Urinary bladder (tissue), 3 donors: ENCODE measurements at regions not wholly inside any gene's neighbourhood (a gene's known extent, or its start where the extent isn't known, plus 50 kb on each side); places are given as distances from the start of the nearest gene placed in this dataset.

Experiments
- DNase-seq: peaks from one replicate; pipeline ENCODE4 v3.0.0-alpha.2; 2015; ENCODE audit errors: extremely low spot score
- H3K27ac ChIP-seq: one replicate; pipeline ENCODE4 v1.5.1; 2013; ENCODE audit warnings: low read depth, mild to moderate bottlenecking, moderate library complexity
- H3K36me3 ChIP-seq: one replicate; pipeline ENCODE4 v1.6.1; 2013; ENCODE audit warnings: mild to moderate bottlenecking, moderate library complexity; ENCODE audit not compliant: insufficient read depth
- H3K4me1 ChIP-seq: one replicate; pipeline ENCODE4 v1.6.1; 2013; ENCODE audit warnings: mild to moderate bottlenecking, moderate library complexity; ENCODE audit not compliant: insufficient read depth
- H3K4me3 ChIP-seq: one replicate; pipeline ENCODE4 v1.5.1; 2013; ENCODE audit warnings: low read depth, low read length
- WGBS: extraction: QIAGEN DNeasy Blood & Tissue Kit; methylation state at CpG from one replicate; pipeline ENCODE4 v1.1.7; 2013; 5-methylcytosine and 5-hydroxymethylcytosine counted together
- donor health status: healthy with polysubstance abuse.
- donor health status: healthy.

DNA sequence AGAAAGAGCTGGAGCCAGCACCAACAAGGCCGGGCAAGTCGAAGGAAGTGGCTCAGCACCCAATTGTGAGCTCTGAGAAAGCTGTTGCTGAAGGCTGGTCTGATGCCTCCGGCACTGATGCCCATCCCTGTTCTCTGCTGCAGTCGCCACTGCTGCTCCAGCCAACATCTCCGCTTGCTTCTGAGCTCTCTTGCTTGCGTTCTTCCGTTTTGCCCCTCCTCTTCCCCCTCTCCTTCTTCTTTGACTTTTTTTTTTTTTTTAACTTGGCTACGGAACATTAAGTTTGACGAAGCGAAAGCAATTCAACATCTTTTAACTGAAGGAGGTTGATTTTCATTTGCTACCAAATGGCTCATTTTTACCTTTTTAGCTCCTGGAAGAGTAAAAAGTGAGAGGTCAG is 442.9 kb downstream of the MCTP2 start:
- H3K27ac ChIP-seq = no peak overlapping the region
- no peaks in the 10 kb centered on the region for H3K36me3 ChIP-seq
- 81% methylated on average over 10 of the region's 10 CpGs for WGBS
- H3K4me1 ChIP-seq = no peaks in the 10 kb centered on the region
- no peak overlapping the region for H3K4me3 ChIP-seq
- DNase-seq = no peak

DNA sequence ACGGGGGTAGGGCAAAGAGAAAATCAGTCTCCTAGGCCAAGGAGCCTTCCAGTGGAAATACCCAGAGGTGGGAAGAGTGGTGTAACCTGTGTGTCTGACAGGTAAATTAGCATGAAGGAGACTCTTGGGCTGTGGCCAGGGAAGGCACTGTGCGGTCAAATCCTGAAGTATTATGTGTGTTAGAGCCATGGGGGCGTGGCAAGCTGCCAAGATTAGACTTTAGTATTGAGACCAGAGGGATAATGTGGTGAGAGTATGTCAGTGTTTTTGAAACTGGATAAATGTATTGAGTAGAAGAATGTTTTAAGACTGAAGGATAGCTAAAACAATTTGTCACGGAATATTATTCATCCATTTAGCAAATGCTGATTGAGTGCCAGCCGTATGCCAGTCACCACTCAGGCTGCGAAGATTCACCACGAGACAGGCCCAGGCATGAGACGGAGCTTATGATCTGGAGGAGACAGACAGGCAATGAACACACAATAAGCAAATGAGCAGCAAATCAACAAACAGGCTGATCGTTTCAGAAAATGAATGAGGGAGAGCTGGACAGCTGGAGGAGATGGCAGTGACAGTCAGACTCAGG is 445.9 kb downstream of the MCTP2 start:
- H3K4me3 ChIP-seq = no peak overlapping the region
- H3K27ac ChIP-seq = no peak overlapping the region
- DNase-seq = no peak
- 88% methylated on average over 9 of the region's 9 CpGs for WGBS
- H3K4me1 ChIP-seq = no peaks in the 10 kb centered on the region
- H3K36me3 ChIP-seq = no peaks in the 10 kb centered on the region

- Histone ChIP-seq H3K4me1 (no peaks in the 10 kb centered on the region), H3K27ac (no peak overlapping the region), H3K36me3 (no peaks in the 10 kb centered on the region), H3K4me3 (no peak overlapping the region)
- no peak for DNase-seq
- 88% methylated on average over 3 of the region's 3 CpGs for WGBS
Measured at GRCh38 chr15:94682171-94682570, 450.8 kb downstream of the MCTP2 start.

- Histone ChIP-seq H3K4me3 (no peak overlapping the region), H3K4me1 (no peaks in the 10 kb centered on the region), H3K36me3 (no peaks in the 10 kb centered on the region), H3K27ac (no peak overlapping the region)
- WGBS = 77% methylated on average over 3 of the region's 3 CpGs
- DNase-seq = no peak
Measured at GRCh38 chr15:94683902-94684301, 452.5 kb downstream of the MCTP2 start.

GRCh38 chr15:94691169-94691568 is 459.8 kb downstream of the MCTP2 start:
- WGBS = 93% methylated on average over 2 of the region's 2 CpGs

GRCh38 chr15:94692710-94693109 is 461.3 kb downstream of the MCTP2 start:
- no peak overlapping the region for H3K27ac ChIP-seq
- no peak for DNase-seq
- WGBS = 64% methylated on average over 3 of the region's 3 CpGs
- no peaks in the 10 kb centered on the region for H3K36me3 ChIP-seq
- H3K4me3 ChIP-seq = no peak overlapping the region
- no peaks in the 10 kb centered on the region for H3K4me1 ChIP-seq

More at GRCh38 chr15:94691169-94691568, 459.8 kb downstream of the MCTP2 start:
- H3K4me3 ChIP-seq = no peak overlapping the region
- no peaks in the 10 kb centered on the region for H3K4me1 ChIP-seq
- no peak for DNase-seq
- no peaks in the 10 kb centered on the region for H3K36me3 ChIP-seq
- no peak overlapping the region for H3K27ac ChIP-seq

- H3K4me1 ChIP-seq = no peaks in the 10 kb centered on the region
- peak overlapping the region; percentile 18 for H3K27ac ChIP-seq
- no peak for DNase-seq
- WGBS = 72% methylated on average over 4 of the region's 4 CpGs
- no peaks in the 10 kb centered on the region for H3K36me3 ChIP-seq
- H3K4me3 ChIP-seq = no peak overlapping the region
Measured at GRCh38 chr15:94700211-94700610, 468.9 kb downstream of the MCTP2 start.

- no peak for DNase-seq
- Histone ChIP-seq H3K4me1 (no peaks in the 10 kb centered on the region), H3K4me3 (no peak overlapping the region), H3K27ac (no peak overlapping the region), H3K36me3 (no peaks in the 10 kb centered on the region)
- 84% methylated on average over 16 of the region's 16 CpGs for WGBS
Measured at GRCh38 chr15:94701281-94701985, 470.1 kb downstream of the MCTP2 start.

- Histone ChIP-seq H3K27ac (no peak overlapping the region), H3K4me3 (no peak overlapping the region), H3K4me1 (no peaks in the 10 kb centered on the region), H3K36me3 (no peaks in the 10 kb centered on the region)
- no peak for DNase-seq
- 61% methylated on average over 3 of the region's 3 CpGs for WGBS
Measured at GRCh38 chr15:94703596-94703995, 472.2 kb downstream of the MCTP2 start.

DNA sequence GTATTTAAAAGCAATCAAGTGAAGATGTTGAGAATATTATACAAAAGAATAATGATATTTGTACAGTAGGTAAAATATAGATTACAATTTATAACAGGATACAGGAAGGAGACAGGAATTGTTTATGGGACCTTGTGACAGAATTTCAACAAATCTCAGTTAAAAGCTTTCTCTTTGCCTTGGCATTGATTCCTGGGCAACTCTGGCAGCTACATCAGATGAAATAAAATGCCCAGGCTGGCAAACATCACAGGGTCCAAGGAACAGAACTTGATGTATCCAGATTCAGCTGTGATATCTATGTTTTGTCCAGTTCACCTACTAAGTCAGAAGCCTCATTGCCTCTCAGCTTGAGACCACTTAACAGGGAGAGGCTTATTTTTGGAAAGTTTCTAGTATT is 473.1 kb downstream of the MCTP2 start:
- Histone ChIP-seq H3K36me3 (no peaks in the 10 kb centered on the region), H3K27ac (no peak overlapping the region), H3K4me3 (no peak overlapping the region), H3K4me1 (no peaks in the 10 kb centered on the region)
- no peak for DNase-seq

- 83% methylated on average over 2 of the region's 2 CpGs for WGBS
- Histone ChIP-seq H3K4me1 (no peaks in the 10 kb centered on the region), H3K36me3 (no peaks in the 10 kb centered on the region), H3K4me3 (no peak overlapping the region), H3K27ac (no peak overlapping the region)
- no peak for DNase-seq
Measured at GRCh38 chr15:94704946-94705345, 473.6 kb downstream of the MCTP2 start.

DNA sequence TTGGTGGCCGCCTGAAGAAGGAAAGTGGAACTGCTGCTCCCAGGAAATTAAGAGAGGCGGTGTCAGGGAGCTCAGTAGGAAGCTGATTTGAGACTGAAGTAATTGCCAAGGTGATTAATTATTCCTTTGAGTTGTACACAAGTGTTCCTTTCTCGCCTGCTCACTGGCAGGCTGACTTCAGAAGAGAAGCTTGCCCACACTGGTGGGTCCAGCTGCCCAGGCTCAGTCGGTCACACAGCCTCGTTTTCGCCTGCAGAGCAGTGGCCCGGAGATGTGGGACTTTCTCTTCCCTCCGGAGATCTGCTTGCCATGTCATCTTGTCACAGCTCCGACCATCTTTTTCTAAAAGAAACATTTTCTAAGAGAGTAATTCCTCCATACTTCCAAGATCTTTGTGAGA is 478.0 kb downstream of the MCTP2 start:
- Histone ChIP-seq H3K4me1 (no peaks in the 10 kb centered on the region), H3K27ac (no peak overlapping the region), H3K4me3 (no peak overlapping the region), H3K36me3 (no peaks in the 10 kb centered on the region)
- no peak for DNase-seq
- WGBS = 96% methylated on average over 9 of the region's 9 CpGs

DNA sequence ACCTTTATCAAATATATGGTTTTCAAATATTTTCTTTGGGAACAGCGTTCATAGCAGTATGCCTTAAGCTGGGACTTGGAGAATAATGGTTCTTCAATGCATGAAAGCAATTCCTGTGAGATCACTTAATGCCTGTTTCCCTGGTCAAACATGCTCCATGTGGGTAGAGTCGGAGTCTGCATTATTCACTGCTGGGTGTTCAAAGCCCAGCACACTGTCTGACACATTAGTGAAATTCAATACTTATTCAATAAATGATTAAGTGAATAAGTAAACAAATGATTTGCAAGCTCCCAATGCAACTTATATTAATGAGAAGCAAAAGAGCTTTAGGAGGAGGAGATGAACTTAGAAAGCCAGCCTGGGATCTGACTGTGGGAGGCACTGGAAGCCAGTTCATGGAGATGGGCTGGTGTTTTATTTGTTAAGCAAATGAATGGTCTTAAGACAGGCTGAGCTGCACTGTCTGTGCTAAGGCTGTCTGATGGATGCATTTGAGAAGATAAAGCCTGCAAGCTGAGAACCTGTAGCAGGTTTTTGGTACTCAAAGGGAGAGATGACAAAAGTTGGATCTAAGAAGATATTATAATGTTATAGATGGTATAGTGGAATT is 490.8 kb downstream of the MCTP2 start:
- WGBS = 85% methylated on average over 2 of the region's 2 CpGs
- Histone ChIP-seq H3K27ac (no peak overlapping the region), H3K4me1 (no peaks in the 10 kb centered on the region), H3K36me3 (no peaks in the 10 kb centered on the region), H3K4me3 (no peak overlapping the region)
- no peak for DNase-seq

GRCh38 chr15:94723801-94724200 is 492.4 kb downstream of the MCTP2 start:
- Histone ChIP-seq H3K4me1 (no peaks in the 10 kb centered on the region), H3K36me3 (no peaks in the 10 kb centered on the region), H3K4me3 (no peak overlapping the region), H3K27ac (no peak overlapping the region)
- 40% methylated on average over 2 of the region's 2 CpGs for WGBS
- no peak for DNase-seq
